GM19025 (cell line): ENCODE measurements at regions not wholly inside any gene's neighbourhood (a gene's known extent, or its start where the extent isn't known, plus 50 kb on each side); places are given as distances from the start of the nearest gene placed in this dataset.
"Not testable (repeated sequence)": the region's sequence is repeated elsewhere in the genome, so short reads cannot be mapped to it uniquely, and the experiment has no call there.

Experiments
- ATAC-seq: cut with Tn5 transposase; IDR thresholded peaks from one replicate; pipeline ENCODE4 v1.9.1; 2021; ENCODE audit warnings: mild to moderate bottlenecking, low read depth, moderate library complexity; ENCODE audit not compliant: unreplicated experiment

GRCh38 chr2:228798458-228799207 is 472.5 kb downstream of the PID1 start:
- no peak for ATAC-seq

GRCh38 chr2:228796386-228796785 is 474.7 kb downstream of the PID1 start:
- no peak for ATAC-seq

- ATAC-seq, result no peak
Observed at GRCh38 chr2:228793116-228793515, 478.0 kb downstream of the PID1 start.

- ATAC-seq, result no peak
Observed at GRCh38 chr2:228786901-228787300, 484.2 kb downstream of the PID1 start.

- ATAC-seq, result no peak
Observed at GRCh38 chr2:228782281-228782680, 488.8 kb downstream of the PID1 start.

GRCh38 chr2:228777855-228778355 is 493.2 kb downstream of the PID1 start:
- no peak for ATAC-seq

GRCh38 chr2:228774548-228774947 is 496.5 kb downstream of the PID1 start:
- ATAC-seq, result no peak

- ATAC-seq, result no peak
Observed at GRCh38 chr2:228771774-228772173, 499.3 kb downstream of the PID1 start.

- ATAC-seq, result no peak
Observed at GRCh38 chr2:228771315-228771714, 499.8 kb downstream of the PID1 start.

- ATAC-seq, result no peak
Observed at GRCh38 chr2:228768818-228769217, 502.3 kb downstream of the PID1 start.

GRCh38 chr2:228768141-228768540 is 502.9 kb downstream of the PID1 start:
- ATAC-seq, result not testable (repeated sequence)

- ATAC-seq, result no peak
Observed at GRCh38 chr2:228767196-228767595, 503.9 kb downstream of the PID1 start.

GRCh38 chr2:228763379-228763981 is 507.6 kb downstream of the PID1 start:
- no peak for ATAC-seq

GRCh38 chr2:228762565-228762964 is 508.5 kb downstream of the PID1 start:
- ATAC-seq, result no peak

- not testable (repeated sequence) for ATAC-seq
Observed at GRCh38 chr2:228755661-228756060, 515.4 kb downstream of the PID1 start.

- no peak for ATAC-seq
Observed at GRCh38 chr2:228747483-228747882, 523.6 kb downstream of the PID1 start.

- no peak for ATAC-seq
Observed at GRCh38 chr2:228738671-228739380, 532.3 kb downstream of the PID1 start.

GRCh38 chr2:228735697-228736096 is 535.4 kb downstream of the PID1 start:
- ATAC-seq, result no peak

- ATAC-seq, result no peak
Observed at GRCh38 chr2:228731517-228731916, 539.6 kb downstream of the PID1 start.

GRCh38 chr2:228728961-228729360 is 542.1 kb downstream of the PID1 start:
- no peak for ATAC-seq

- no peak for ATAC-seq
Observed at GRCh38 chr2:228725031-228725430, 543.5 kb upstream of the SPHKAP start.
